MM.1S (cell line): ENCODE measurements at regions not wholly inside any gene's neighbourhood (a gene's known extent, or its start where the extent isn't known, plus 50 kb on each side); places are given as distances from the start of the nearest gene placed in this dataset.

Experiments
- DNase-seq: peaks from one replicate; pipeline ENCODE4 v3.0.0-alpha.2; 2015
- H2AFZ ChIP-seq: fragments of 300-600 bp; sonication (generic); 2 replicates; pipeline ENCODE4 v1.6.0; 2016; ENCODE audit warnings: antibody characterized with exemption, low read length
- H3F3A ChIP-seq: fragments of 300-600 bp; sonication (generic); 2 replicates; pipeline ENCODE4 v1.6.1; 2016; ENCODE audit warnings: mild to moderate bottlenecking, antibody characterized with exemption, low read length, moderate library complexity, mixed read lengths; ENCODE audit not compliant: insufficient read depth
- H3K27ac ChIP-seq: fragments of 300-600 bp; sonication (generic); 2 replicates; pipeline ENCODE4 v1.5.1; 2016; ENCODE audit warnings: mild to moderate bottlenecking, low read length
- H3K27me3 ChIP-seq: fragments of 300-600 bp; sonication (generic); replicated peaks from 2 replicates; pipeline ENCODE4 v1.6.0; 2016; ENCODE audit warnings: low read length; ENCODE audit not compliant: insufficient read depth
- H3K36me3 ChIP-seq: fragments of 300-600 bp; sonication (generic); replicated peaks from 2 replicates; pipeline ENCODE4 v1.6.1; 2016; ENCODE audit warnings: mild to moderate bottlenecking, low read length, mixed read lengths; ENCODE audit not compliant: insufficient read depth
- H3K4me1 ChIP-seq: fragments of 300-600 bp; sonication (generic); 2 replicates; pipeline ENCODE4 v1.6.1; 2016; ENCODE audit warnings: low read length, mixed read lengths
- H3K4me2 ChIP-seq: fragments of 300-600 bp; sonication (generic); 2 replicates; pipeline ENCODE4 v1.6.0; 2016; ENCODE audit warnings: low read depth, low read length
- H3K4me3 ChIP-seq: fragments of 300-600 bp; sonication (generic); 2 replicates; pipeline ENCODE4 v1.5.1; 2016; ENCODE audit warnings: low read length, mixed read lengths
- H3K79me2 ChIP-seq: fragments of 300-600 bp; sonication (generic); 2 replicates; pipeline ENCODE4 v1.6.1; 2016; ENCODE audit warnings: mixed run types, low read length, mixed read lengths
- H3K9ac ChIP-seq: fragments of 300-600 bp; sonication (generic); 2 replicates; pipeline ENCODE4 v1.6.1; 2016; ENCODE audit warnings: low read length, mixed read lengths
- H3K9me2 ChIP-seq: fragments of 300-600 bp; sonication (generic); replicated peaks from 2 replicates; pipeline ENCODE4 v1.6.1; 2016; ENCODE audit warnings: mild to moderate bottlenecking, low read length, mixed read lengths; ENCODE audit not compliant: insufficient read depth
- H3K9me3 ChIP-seq: fragments of 300-600 bp; sonication (generic); replicated peaks from 2 replicates; pipeline ENCODE4 v1.6.1; 2016; ENCODE audit warnings: mild to moderate bottlenecking, low read length, mixed read lengths; ENCODE audit not compliant: insufficient read depth
- H4K20me1 ChIP-seq: fragments of 300-600 bp; sonication (generic); 2 replicates; pipeline ENCODE4 v1.6.1; 2016; ENCODE audit warnings: mild to moderate bottlenecking, low read length, moderate library complexity, mixed read lengths; ENCODE audit not compliant: insufficient read depth
- EZH2 ChIP-seq: fragments of 300-600 bp; sonication (generic); optimal IDR thresholded peaks from 2 replicates; pipeline ENCODE3; 2017; ENCODE audit warnings: low read depth, mild to moderate bottlenecking, antibody characterized with exemption, low read length, mixed read lengths
- EZH2phosphoT487 ChIP-seq: fragments of 300-600 bp; sonication (generic); IDR thresholded peaks from 2 replicates; pipeline ENCODE4 v1.6.1; 2018; ENCODE audit warnings: antibody characterized with exemption, low read length
- TF ChIP-seq, protein P1 (sequence below): fragments of 300-600 bp; sonication (generic); IDR thresholded peaks from 2 replicates; pipeline ENCODE4 v1.5.1; 2016; ENCODE audit warnings: antibody characterized with exemption, low read length, mixed read lengths

DNA sequence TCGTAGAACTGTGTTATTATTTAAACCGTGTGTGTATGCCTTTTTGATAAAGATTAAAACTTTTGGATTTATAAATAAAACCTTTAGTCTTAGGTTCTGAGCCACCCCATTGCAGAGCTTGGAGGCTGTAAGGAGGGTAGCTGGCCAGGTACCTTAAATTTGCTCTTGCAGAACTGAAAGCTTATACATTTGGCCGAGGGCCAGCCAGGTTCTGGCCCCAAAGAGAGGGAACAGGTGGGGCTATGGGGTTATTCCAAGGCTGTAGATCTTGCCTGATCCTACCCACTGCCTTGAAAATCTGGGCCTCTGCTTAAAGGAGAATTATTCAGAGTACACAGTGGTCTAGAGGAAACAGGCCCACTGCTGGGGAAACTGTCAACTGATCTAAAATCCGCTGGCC, 59.6 kb downstream of the CAMK2N1 start:
- Histone ChIP-seq H3K4me3 (no peak overlapping the region), H3K27me3 (peaks cover 100% of the 10 kb centered on the region), H2AFZ (no peak overlapping the region), H3K9ac (no peak overlapping the region), H3K4me1 (no peaks in the 10 kb centered on the region), H3K9me2 (no peaks in the 10 kb centered on the region), H3K9me3 (no peaks in the 10 kb centered on the region), H3K27ac (no peak overlapping the region), H4K20me1 (no peaks in the 10 kb centered on the region), H3K36me3 (no peaks in the 10 kb centered on the region), H3K4me2 (no peak overlapping the region), H3F3A (no peaks in the 10 kb centered on the region), H3K79me2 (no peaks in the 10 kb centered on the region)
- TF ChIP-seq EZH2phosphoT487 (no peak), EZH2 (no peak)
- TF ChIP-seq, protein P1, sequence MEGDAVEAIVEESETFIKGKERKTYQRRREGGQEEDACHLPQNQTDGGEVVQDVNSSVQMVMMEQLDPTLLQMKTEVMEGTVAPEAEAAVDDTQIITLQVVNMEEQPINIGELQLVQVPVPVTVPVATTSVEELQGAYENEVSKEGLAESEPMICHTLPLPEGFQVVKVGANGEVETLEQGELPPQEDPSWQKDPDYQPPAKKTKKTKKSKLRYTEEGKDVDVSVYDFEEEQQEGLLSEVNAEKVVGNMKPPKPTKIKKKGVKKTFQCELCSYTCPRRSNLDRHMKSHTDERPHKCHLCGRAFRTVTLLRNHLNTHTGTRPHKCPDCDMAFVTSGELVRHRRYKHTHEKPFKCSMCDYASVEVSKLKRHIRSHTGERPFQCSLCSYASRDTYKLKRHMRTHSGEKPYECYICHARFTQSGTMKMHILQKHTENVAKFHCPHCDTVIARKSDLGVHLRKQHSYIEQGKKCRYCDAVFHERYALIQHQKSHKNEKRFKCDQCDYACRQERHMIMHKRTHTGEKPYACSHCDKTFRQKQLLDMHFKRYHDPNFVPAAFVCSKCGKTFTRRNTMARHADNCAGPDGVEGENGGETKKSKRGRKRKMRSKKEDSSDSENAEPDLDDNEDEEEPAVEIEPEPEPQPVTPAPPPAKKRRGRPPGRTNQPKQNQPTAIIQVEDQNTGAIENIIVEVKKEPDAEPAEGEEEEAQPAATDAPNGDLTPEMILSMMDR, result no peak
- no peak for DNase-seq

DNA sequence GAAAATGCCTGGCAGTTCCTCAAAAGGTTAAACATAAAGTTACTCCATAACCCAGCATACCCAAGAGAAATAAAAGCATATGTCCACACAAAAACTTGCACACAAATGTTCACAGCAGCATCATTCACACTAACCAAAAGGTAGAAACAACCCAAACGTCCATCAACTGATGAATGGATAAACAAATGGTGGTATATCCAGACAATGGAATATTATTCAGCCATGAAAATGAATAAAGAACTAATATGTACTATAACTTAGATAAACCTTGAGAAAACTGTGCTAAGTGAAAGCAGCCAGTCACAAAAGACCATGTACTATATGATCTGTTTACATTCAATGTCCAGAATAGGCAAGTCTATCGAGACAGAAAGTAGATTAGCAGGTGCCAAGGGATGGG, 60.4 kb downstream of the CAMK2N1 start:
- no peak overlapping the region for H3K4me3 ChIP-seq
- no peaks in the 10 kb centered on the region for H3K9me2 ChIP-seq
- no peak overlapping the region for H3K4me2 ChIP-seq
- H3K4me1 ChIP-seq, result no peaks in the 10 kb centered on the region
- H3F3A ChIP-seq, result no peaks in the 10 kb centered on the region
- H3K36me3 ChIP-seq, result no peaks in the 10 kb centered on the region
- no peak for TF ChIP-seq EZH2phosphoT487
- TF ChIP-seq, protein P1, result no peak
- no peak for TF ChIP-seq EZH2
- H4K20me1 ChIP-seq, result no peaks in the 10 kb centered on the region
- no peak overlapping the region for H2AFZ ChIP-seq
- H3K79me2 ChIP-seq, result no peaks in the 10 kb centered on the region
- H3K27me3 ChIP-seq, result peaks cover 100% of the 10 kb centered on the region
- no peak overlapping the region for H3K9ac ChIP-seq
- no peaks in the 10 kb centered on the region for H3K9me3 ChIP-seq
- DNase-seq, result no peak
- H3K27ac ChIP-seq, result no peak overlapping the region

DNA sequence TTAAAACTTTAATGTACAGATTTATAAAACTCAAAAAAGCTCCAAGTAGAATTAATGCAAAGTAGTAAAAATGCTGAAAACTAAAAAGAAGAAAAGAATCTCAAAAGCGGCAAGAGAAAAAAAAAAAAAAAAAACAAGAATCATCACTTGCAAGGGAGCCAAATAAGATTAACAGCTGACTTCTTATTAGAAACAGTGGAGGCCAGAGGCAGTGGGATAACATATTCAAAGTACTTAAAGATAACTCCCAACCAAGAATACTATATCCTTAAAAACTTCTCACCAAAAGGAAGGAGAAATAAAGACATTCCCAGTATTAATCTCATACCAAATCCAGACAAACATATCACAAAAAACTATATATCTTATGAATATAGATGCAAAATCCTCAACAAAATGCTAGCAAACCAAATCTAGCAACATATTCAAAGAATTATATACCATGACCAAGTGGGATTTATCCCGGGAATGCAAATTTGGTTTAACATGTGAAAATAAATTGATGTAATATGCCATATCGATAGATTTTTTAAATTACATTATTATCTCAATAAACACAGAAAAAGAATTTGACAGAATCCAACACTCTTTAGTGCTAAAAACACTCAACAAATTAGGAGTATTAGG, 62.7 kb downstream of the CAMK2N1 start:
- Histone ChIP-seq H3K9me3 (no peaks in the 10 kb centered on the region), H4K20me1 (no peaks in the 10 kb centered on the region), H3K27me3 (peaks cover 96% of the 10 kb centered on the region), H3K36me3 (no peaks in the 10 kb centered on the region), H3K9me2 (no peaks in the 10 kb centered on the region), H2AFZ (no peak overlapping the region), H3K79me2 (no peaks in the 10 kb centered on the region), H3K9ac (no peak overlapping the region), H3K4me3 (no peak overlapping the region), H3F3A (no peaks in the 10 kb centered on the region), H3K4me1 (no peaks in the 10 kb centered on the region), H3K27ac (no peak overlapping the region), H3K4me2 (no peak overlapping the region)
- no peak for DNase-seq
- TF ChIP-seq, protein P1, result no peak
- TF ChIP-seq EZH2, result no peak
- TF ChIP-seq EZH2phosphoT487, result no peak
